Epithelial cell of esophagus (primary cell): ENCODE measurements at regions not wholly inside any gene's neighbourhood (a gene's known extent, or its start where the extent isn't known, plus 50 kb on each side); places are given as distances from the start of the nearest gene placed in this dataset.
A peak's percentile ranks its signal among the peaks of the same experiment; 100 is the strongest.

Source experiments
- DNase-seq: peaks from one replicate; pipeline ENCODE4 v3.0.0; 2010; ENCODE audit warnings: low read depth
- H3K4me3 ChIP-seq: 2 replicates; pipeline ENCODE4 v1.5.1; 2011; ENCODE audit warnings: mild to moderate bottlenecking, low read length, control low read depth
- TF ChIP-seq, protein P1 (sequence below): IDR thresholded peaks from 2 replicates; pipeline ENCODE4 v1.5.1; 2011; ENCODE audit warnings: low read depth, mild to moderate bottlenecking, low read length, control low read depth, inconsistent platforms; ENCODE audit not compliant: insufficient read depth; ENCODE audit errors: missing control alignments

DNA sequence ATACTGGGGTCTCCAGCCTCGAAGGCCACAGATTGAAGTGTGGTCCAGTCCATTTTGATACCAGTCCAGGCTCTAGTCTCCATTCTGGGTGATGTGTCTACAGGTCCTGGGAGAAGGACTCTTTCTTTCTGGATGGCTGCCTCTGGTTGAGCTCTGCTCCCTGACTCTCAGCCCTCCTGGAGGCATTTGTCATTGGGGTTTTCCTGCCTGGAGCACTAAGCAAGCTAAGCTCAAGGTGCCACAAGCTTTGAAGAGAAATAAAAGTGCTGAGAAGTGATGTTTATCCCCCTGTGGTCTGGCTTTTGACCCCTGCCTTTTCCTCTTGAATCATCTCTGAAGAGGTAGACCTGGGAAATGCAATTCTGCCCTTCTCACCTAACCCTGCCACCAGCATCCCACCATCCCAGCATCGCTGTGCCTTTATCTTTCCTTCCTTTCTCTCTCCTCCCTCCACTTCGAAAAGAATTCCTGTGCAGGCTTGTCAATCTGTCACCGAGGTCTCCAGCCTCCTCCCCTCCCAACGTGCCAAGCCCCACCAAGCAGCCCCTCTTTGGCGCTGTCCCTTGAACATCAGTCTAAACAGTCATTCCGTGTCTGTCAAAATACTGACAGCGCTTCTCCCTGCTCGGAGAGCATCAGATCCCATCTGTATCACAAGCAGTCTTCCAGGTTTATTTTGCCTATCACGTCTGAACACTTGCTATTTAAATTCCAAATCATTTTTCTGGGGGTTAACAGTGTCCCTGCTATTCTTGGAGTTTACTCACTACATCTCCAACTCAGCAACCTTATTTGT lies 334.6 kb upstream of the SLC14A2 start:
- TF ChIP-seq, protein P1, sequence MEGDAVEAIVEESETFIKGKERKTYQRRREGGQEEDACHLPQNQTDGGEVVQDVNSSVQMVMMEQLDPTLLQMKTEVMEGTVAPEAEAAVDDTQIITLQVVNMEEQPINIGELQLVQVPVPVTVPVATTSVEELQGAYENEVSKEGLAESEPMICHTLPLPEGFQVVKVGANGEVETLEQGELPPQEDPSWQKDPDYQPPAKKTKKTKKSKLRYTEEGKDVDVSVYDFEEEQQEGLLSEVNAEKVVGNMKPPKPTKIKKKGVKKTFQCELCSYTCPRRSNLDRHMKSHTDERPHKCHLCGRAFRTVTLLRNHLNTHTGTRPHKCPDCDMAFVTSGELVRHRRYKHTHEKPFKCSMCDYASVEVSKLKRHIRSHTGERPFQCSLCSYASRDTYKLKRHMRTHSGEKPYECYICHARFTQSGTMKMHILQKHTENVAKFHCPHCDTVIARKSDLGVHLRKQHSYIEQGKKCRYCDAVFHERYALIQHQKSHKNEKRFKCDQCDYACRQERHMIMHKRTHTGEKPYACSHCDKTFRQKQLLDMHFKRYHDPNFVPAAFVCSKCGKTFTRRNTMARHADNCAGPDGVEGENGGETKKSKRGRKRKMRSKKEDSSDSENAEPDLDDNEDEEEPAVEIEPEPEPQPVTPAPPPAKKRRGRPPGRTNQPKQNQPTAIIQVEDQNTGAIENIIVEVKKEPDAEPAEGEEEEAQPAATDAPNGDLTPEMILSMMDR, result no peak
- no peak overlapping the region for H3K4me3 ChIP-seq
- no peak for DNase-seq

DNA sequence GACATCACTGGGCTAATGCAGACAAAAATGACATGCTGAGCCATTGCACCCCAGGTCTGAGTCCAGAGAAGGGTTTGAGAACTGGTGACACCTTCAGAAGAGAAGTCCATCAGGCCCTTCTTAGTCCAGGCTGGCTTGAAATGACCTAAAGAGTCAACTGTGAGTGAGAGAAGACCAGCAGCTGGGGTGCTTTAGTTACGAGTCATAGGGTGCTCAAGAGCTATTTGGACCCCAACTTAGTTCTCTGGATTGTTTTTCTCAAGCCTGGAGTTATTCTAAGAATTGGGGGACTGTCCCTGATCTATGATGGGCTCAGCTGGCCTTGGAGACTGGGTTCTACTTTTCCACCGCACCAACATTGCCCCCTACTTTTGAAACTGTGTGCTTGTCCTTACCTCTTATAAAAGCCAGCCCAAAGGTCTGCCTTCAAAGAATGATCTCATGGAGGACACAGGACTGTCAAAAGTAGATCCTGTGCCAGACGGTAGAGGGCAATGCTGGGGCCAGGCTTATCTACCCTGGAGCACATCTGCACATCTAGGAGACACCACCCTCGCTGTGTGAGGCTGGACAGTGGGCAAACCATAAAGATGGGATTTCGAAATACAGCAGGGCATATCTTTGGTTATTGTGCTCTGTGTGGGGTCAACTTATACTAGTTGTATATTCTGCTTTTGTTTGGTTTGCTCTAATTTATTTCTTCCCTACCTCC lies 333.0 kb upstream of the SLC14A2 start:
- TF ChIP-seq, protein P1, result peak; percentile 21
- DNase-seq, result peak; percentile 7
- no peak overlapping the region for H3K4me3 ChIP-seq

DNA sequence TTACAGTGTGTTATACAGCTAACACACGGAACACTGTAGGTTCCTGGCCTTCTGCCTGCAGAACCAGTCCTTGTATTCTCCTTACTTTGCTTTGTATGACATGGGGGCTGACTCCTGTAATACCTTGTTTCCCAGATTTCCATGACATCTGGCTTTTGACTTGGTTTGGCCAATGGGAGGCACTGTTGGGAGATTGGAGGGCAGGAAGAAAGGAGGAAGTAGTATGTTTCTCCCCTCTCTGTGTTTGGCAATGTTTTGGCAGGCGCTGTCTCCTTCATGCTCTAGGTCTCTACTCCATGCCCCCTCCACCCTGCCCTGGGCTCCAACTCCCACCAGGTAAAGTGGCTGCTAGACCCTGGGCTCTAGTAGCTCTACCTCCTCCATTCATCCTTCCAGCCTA lies 331.1 kb upstream of the SLC14A2 start:
- TF ChIP-seq, protein P1, result no peak
- no peak for DNase-seq
- no peak overlapping the region for H3K4me3 ChIP-seq

DNA sequence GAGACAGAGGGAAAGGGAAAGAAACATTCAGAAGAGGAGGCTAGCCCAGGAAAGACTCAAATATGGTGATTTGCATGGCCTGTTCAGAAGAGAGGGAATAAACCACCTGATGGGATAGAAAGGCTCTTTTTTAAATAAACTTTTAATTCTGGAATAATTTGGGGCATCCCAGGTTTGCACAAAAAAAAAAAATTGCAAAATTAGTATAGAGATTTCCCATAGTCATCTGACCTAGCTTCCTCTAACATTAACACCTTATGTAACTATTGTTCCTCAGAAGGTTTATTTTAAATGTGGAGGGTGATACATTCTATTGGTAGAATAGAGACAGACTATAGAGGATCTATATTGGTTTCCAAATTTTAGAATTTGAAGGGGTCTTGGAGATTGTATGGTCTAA lies 330.4 kb upstream of the SLC14A2 start:
- DNase-seq, result no peak
- TF ChIP-seq, protein P1, result no peak
- H3K4me3 ChIP-seq, result no peak overlapping the region

DNA sequence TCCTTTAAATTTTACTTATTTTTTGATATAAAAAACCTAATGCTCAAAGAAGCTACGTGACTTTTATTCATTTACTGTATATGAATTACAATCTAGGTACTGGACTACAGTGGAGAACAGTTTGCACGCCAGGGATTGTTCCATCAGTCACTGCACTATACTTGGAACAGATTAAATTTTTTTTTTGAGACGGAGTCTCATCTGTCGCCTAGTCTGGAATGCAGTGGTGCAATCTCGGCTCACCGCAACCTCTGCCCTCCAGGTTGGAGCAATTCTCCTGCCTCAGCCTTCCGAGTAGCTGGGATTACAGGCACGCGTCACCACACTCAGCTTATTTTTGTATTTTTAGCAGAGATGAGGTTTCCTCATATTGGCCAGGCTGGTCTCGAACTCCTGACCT lies 330.0 kb upstream of the SLC14A2 start:
- TF ChIP-seq, protein P1, result no peak
- no peak for DNase-seq
- H3K4me3 ChIP-seq, result no peak overlapping the region

DNA sequence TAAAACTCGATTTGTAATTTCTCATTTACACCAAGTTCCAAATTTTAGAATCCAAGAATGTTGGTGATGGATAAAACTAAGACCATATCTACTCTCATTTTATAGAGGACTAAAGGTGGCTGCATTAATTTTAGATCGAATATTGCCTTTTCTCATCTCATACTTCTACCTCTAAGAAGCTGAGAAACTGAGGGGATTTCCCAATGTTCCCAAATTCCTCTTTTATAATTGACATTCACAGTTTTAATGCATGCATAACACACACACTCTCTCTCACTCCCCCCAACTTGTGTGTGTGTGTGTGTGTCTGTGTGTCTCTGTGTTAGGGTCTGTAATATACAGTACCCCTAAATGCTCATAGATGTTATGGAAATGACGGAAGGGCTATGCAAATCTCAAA lies 328.8 kb upstream of the SLC14A2 start:
- H3K4me3 ChIP-seq, result no peak overlapping the region
- TF ChIP-seq, protein P1, result no peak
- DNase-seq, result no peak

DNA sequence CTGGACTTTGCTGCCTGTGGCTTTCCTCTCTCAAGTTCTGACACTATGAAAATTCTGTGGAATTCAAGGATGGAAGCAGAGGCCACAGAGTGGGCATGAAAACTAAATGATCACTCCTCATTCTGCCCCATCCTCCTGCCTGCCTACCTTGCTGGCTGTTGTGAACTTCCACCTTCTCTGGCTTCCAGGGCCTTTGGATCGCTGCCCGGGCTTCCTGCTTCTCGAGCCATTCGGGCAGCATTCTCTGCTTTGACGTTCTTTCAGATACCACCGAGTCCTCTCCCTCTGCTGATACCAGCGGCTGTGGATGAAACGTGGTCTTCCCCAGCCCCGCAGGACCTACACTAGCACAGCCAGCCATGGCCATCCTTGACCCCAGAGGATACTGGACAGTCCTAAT lies 327.7 kb upstream of the SLC14A2 start:
- TF ChIP-seq, protein P1, result no peak
- no peak overlapping the region for H3K4me3 ChIP-seq
- no peak for DNase-seq
